NT2/D1 (cell line): ENCODE measurements at regions not wholly inside any gene's neighbourhood (a gene's known extent, or its start where the extent isn't known, plus 50 kb on each side); places are given as distances from the start of the nearest gene placed in this dataset.

Source experiments
- SUZ12 ChIP-seq: IDR thresholded peaks from 2 replicates; pipeline ENCODE4 v1.6.1; 2011; ENCODE audit not compliant: insufficient read length, insufficient read depth; ENCODE audit errors: extremely low read depth
- YY1 ChIP-seq: IDR thresholded peaks from 2 replicates; pipeline ENCODE4 v1.6.1; 2011; ENCODE audit not compliant: insufficient read length, insufficient read depth

DNA sequence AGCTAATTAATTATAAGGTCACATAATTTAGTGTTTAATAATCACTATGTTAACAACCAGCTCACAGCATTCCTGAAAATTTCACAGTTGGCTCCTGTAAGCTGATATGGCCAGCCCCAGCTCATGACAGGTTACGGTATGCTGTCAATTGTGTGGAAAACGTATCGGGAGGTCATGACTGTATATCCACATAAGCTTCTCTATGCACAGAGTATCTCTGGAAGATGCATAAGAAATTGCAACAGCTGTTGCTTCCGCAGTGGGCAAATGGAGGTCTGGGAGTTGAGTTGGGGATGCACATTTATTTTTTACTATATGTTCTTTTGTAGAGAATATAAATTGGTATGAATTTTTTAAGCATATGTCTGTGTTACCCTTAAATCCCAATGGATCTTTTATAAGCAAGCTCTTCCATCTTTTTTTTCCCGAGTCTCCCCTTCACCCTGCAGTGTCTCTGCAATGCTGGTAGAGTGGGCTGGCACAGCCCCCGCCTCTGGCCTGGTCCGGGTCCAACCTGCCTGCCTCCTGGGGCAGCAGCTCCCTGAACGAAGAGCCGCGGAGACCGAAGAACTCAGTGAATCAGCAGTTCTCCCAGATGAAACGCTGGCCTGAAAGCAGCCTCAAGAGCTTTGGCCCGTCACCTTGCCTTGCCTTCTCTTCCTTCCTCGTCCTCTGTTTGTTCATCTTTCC is 139.9 kb upstream of the CDYL start:
- TF ChIP-seq YY1, result no peak
- no peak for TF ChIP-seq SUZ12
